Retina (tissue), 1 donor: ENCODE measurements at regions not wholly inside any gene's neighbourhood (a gene's known extent, or its start where the extent isn't known, plus 50 kb on each side); places are given as distances from the start of the nearest gene placed in this dataset.
A peak's percentile ranks its signal among the peaks of the same experiment; 100 is the strongest.

Source experiments
- DNase-seq: peaks from one replicate; pipeline ENCODE4 v3.0.0-alpha.2; 2016

- DNase-seq = peak; percentile 43
Measured at GRCh38 chr11:116096272-116096995, 592.2 kb upstream of the CADM1 start.

- DNase-seq = no peak
Measured at GRCh38 chr11:116093481-116094270, 589.5 kb upstream of the CADM1 start.

DNA sequence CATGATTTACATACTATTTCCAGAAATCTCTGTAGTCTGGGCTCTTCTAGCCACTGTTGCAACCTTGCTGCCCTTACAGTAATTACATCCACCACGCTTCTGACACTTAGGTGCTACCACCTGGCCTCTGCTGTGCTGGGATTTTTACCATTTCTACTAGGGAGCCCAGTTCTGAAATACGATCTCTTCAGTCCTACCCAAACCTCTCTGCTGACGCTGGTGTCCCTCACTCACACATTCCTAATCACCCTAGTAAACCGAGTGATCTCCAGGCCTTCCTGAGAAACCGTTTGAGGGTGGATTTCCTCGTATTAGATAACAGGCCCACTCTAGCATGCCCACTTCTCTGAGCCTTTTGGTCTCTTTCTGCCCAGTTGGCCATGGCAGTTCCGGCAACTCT, 588.9 kb upstream of the CADM1 start:
- DNase-seq = no peak

- DNase-seq = no peak
Measured at GRCh38 chr11:116086426-116086825, 582.2 kb upstream of the CADM1 start.

GRCh38 chr11:116085031-116085635, 580.9 kb upstream of the CADM1 start:
- no peak for DNase-seq

GRCh38 chr11:116084511-116084910, 580.3 kb upstream of the CADM1 start:
- DNase-seq = no peak

DNA sequence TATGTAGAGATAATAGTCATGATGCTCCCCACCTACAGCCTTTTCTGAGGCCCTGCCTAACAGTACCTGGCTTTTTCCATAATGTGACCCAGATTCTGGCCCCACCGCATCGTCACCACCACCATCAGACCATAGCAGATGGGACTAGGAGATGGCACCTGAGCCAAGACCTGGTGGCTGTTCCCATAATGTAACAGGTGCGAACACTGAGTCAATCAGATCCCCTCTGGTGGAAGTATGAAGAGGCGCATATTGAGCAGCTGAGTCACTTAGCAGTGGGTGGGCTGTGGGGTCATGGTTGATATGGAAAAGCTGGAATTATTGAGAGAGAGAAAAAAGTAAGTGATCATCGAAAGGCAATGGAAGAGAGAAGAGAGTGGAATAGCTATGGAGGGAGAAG, 578.0 kb upstream of the CADM1 start:
- DNase-seq = no peak

DNA sequence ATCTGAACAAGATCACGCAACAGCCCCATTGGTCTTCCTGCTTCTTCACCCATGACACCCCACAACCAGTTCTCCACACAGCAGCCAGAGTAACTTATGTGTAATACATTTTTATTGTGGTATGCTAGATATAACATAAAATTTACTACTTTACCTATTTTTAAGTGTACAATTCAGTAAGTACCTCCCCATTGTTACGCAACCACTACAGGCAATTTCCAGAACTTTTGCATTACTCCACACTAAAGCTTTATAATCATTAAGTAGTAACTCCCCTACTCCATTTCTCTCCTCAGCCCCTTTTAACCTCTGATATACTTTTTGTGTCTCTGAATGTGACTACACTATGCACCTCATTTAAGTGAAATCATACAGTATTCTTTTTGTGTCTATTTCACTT, 575.4 kb upstream of the CADM1 start:
- DNase-seq = no peak

GRCh38 chr11:116078101-116078591, 573.9 kb upstream of the CADM1 start:
- DNase-seq = peak; percentile 76

DNA sequence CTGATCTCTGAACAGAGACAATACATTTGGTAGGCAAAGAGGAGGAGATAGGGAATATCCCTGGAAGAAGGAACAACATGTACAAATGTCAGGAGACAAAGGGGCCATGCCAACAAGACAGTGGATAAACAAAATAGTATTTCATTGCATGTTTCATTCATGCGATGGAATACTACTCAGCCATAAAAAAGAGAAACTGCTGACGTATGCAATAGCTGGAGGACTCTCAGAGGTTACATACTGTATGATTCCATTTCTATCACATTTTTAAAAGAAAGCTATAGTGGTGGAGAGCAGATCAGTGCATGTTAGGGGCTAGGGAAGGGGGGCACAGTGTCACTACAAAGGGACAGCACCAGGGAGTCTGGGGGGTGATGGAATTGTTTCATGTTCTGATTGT, 572.9 kb upstream of the CADM1 start:
- DNase-seq = no peak

DNA sequence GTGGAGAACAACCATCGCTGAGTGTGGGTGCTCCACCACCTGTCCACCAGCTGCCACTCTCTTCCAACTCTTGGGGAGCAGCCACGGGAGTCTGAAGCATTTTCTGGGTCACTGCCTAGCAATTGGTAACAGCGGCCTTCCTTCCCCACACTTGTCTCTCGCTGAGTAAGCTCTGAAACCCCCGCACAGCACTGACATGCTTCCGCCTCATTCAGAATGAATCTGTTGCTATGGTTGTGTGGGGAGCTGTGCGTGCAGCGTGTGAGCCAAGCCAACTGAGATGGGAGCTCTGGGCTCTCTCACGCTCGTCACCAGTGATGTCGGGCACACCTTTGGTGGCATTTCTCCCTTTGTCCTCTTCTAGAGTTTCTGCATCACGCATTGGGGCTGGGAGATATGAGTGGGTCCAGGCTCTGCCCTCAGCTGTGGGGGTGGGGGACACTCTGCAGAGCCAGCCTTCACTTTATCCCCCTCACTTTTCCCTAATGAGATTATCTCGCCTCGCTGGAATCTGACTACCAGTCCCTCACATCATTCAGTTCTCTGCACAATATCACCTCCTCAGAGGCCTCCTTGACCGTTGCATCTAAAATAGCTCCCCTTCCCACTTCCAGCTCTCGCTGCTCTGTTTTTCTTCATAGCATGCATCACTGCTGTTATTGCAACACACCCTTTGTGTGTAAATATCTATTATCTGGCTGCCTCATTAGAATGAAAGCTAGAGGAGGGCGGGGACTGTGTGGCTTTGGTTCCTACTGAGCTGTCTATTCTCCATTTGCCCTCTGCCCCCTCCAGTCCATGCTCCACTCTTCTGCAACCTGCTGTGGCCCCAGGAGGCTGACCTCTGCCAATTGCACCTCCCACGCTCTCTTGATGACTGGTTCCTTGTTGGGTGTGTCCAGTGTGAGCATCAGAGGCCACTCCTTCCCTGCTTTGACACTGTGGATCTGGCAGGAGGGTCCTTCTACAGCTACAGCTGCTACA, 569.9 kb upstream of the CADM1 start:
- DNase-seq = peak; percentile 89

- peak; percentile 70 for DNase-seq
Measured at GRCh38 chr11:116072601-116073410, 568.6 kb upstream of the CADM1 start.

GRCh38 chr11:116072133-116072532, 567.9 kb upstream of the CADM1 start:
- peak; percentile 57 for DNase-seq

GRCh38 chr11:116071241-116071640, 567.0 kb upstream of the CADM1 start:
- DNase-seq = no peak

GRCh38 chr11:116070520-116070919, 566.3 kb upstream of the CADM1 start:
- no peak for DNase-seq

- DNase-seq = no peak
Measured at GRCh38 chr11:116066777-116067176, 562.6 kb upstream of the CADM1 start.

GRCh38 chr11:116065986-116066385, 561.8 kb upstream of the CADM1 start:
- DNase-seq = no peak

DNA sequence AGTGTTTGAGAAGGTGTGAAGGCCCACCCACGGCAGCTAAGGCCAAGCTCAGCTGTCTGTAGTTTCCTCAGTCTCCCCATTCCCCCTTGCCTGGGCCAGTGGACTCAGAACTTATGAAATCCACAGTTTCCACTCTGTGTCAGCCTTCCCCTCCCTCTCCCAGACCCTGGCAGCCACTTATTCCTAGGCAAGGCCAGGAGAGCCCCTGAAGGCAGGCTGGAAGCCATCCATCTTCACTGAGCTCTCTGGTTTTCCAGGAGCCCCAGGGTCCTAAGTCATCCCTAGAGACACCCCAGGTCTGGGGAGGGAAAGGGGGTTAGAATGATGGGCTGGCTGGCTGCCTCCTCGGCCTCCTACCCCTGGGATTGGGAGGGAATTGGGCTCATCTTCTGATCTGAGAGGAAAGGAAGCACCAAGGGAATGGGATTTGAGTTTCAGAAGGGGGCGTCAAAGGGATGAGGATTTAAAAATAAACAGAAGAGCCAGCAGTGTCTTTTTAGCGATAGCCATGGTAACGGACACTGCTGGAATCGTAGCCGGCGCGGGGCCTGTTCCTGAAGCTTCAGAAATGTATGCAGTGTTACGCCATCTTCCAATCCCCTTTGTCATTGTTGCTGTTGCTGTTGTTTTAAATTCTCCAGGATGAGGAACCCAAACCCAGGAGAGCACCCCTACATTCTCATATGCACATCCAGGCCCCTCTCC, 561.1 kb upstream of the CADM1 start:
- DNase-seq = no peak

- peak; percentile 63 for DNase-seq
Measured at GRCh38 chr11:116062490-116063171, 558.4 kb upstream of the CADM1 start.

GRCh38 chr11:116062129-116062489, 557.9 kb upstream of the CADM1 start:
- DNase-seq = no peak
